GM12878 (cell line): ENCODE measurements at regions not wholly inside any gene's neighbourhood (a gene's known extent, or its start where the extent isn't known, plus 50 kb on each side); places are given as distances from the start of the nearest gene placed in this dataset.

Source experiments
- ATAC-seq: fragments of 200-7000 bp; cut with Tn5 transposase; 3 replicates; pipeline ENCODE4 v1.9.1; 2020; ENCODE audit warnings: mild to moderate bottlenecking, moderate library complexity
- BruUV-seq: library from RNA; stranded (reverse); fragments of 400-500 nt; replicated peaks from 2 replicates; lab custom pipeline; 2021; lab: Mats Ljungman, UMichigan
- CTCF ChIA-PET: fragments of 300-600 bp; sonication (Branson Sonifier 250); formaldehyde crosslinking; extraction: SDS; loops from one replicate; lab custom pipeline; 2021; ENCODE audit warnings: inconsistent platforms; lab: Yijun Ruan, JAX
- POLR2A ChIA-PET: fragments of 350-600 bp; formaldehyde crosslinking; extraction: SDS; loops from one replicate; lab custom pipeline; 2021; ENCODE audit warnings: inconsistent platforms; lab: Charles Lee
- RAD21 ChIA-PET: fragments of 300-600 bp; sonication (Branson Sonifier 250); formaldehyde crosslinking; loops from one replicate; lab custom pipeline; 2023; ENCODE audit warnings: antibody characterized with exemption; ENCODE audit not compliant: unreplicated experiment; lab: Charles Lee
- SMC1A ChIA-PET: fragments of 300-600 bp; sonication (Branson Sonifier 250); formaldehyde crosslinking; loops from one replicate; lab custom pipeline; 2023; ENCODE audit not compliant: unreplicated experiment, uncharacterized antibody; lab: Charles Lee
- DNase-seq: peaks from one replicate; pipeline ENCODE4 v3.0.0-alpha.2; 2011; ENCODE audit warnings: low read depth, low spot score
- FAIRE-seq: peaks from 3 replicates; lab custom pipeline; 2011; peaks lifted over from hg19 to GRCh38; lab: Jason Lieb, UNC
- H2AFZ ChIP-seq: 2 replicates; pipeline ENCODE4 v1.6.0; 2011; ENCODE audit warnings: low read depth, low read length, control low read depth; ENCODE audit not compliant: control insufficient read depth
- H3K27ac ChIP-seq: 2 replicates; pipeline ENCODE4 v1.5.1; 2011; ENCODE audit warnings: control low read depth; ENCODE audit not compliant: control insufficient read depth, insufficient read depth
- H3K27me3 ChIP-seq, 2 experiments: replicated peaks in 1 of 2; 2 replicates each; pipeline versions ENCODE4 v1.6.0 to v1.6.1; 2011; ENCODE audit warnings: low read length in 1 of 2; ENCODE audit not compliant: control insufficient read depth in 2 of 2, insufficient read depth in 2 of 2
- H3K36me3 ChIP-seq, 2 experiments: 2 replicates each; pipeline ENCODE4 v1.5.1; 2011; ENCODE audit warnings: low read length in 1 of 2; ENCODE audit not compliant: control insufficient read depth in 2 of 2, insufficient read depth in 2 of 2
- H3K4me1 ChIP-seq: 2 replicates; pipeline ENCODE4 v1.6.1; 2011; ENCODE audit warnings: mild to moderate bottlenecking, low read length, moderate library complexity, mixed read lengths; ENCODE audit not compliant: control insufficient read depth, insufficient read depth
- H3K4me2 ChIP-seq: 2 replicates; pipeline ENCODE4 v1.6.0; 2011; ENCODE audit warnings: control low read depth; ENCODE audit not compliant: control insufficient read depth, insufficient read depth
- H3K4me3 ChIP-seq: fragments of 200-600 bp; sonication (generic); 2 replicates; pipeline ENCODE4 v1.5.1; 2016
- H3K79me2 ChIP-seq: 2 replicates; pipeline ENCODE4 v1.6.0; 2011; ENCODE audit warnings: low read length; ENCODE audit not compliant: control insufficient read depth, insufficient read depth
- H3K9ac ChIP-seq: 2 replicates; pipeline ENCODE4 v1.8.0; 2011; ENCODE audit warnings: low read length, control low read depth, mixed read lengths; ENCODE audit not compliant: control insufficient read depth, insufficient read depth
- H3K9me3 ChIP-seq: replicated peaks from 3 replicates; pipeline ENCODE4 v1.5.1; 2011; ENCODE audit warnings: mild to moderate bottlenecking, low read length; ENCODE audit not compliant: control insufficient read depth, insufficient read depth
- H4K20me1 ChIP-seq: 2 replicates; pipeline ENCODE4 v1.6.0; 2011; ENCODE audit not compliant: control insufficient read depth, insufficient read depth
- ESRRA ChIP-seq: IDR thresholded peaks from 2 replicates; pipeline ENCODE4 v1.6.1; 2012; ENCODE audit warnings: mild to moderate bottlenecking, low read length, improper control_type of control experiment
- IRF4 ChIP-seq: IDR thresholded peaks from 2 replicates; pipeline ENCODE4 v1.6.1; 2011; ENCODE audit warnings: low read depth, low read length
- JUNB ChIP-seq: IDR thresholded peaks from 2 replicates; pipeline ENCODE4 v1.6.1; 2016; ENCODE audit warnings: antibody characterized with exemption, mild to moderate bottlenecking
- NR2C1 ChIP-seq: fragments of 450-650 bp; IDR thresholded peaks from 2 replicates; pipeline ENCODE4 v1.6.1; 2017; ENCODE audit warnings: antibody characterized with exemption, mild to moderate bottlenecking, moderate library complexity
- TARDBP ChIP-seq: IDR thresholded peaks from 2 replicates; pipeline ENCODE4 v1.6.1; 2016; ENCODE audit warnings: borderline replicate concordance
- ZZZ3 ChIP-seq: IDR thresholded peaks from 2 replicates; pipeline ENCODE4 v1.6.1; 2011; ENCODE audit warnings: low read depth; ENCODE audit not compliant: control insufficient read depth, insufficient read length
- WGBS: methylation state at CpG from one replicate; pipeline ENCODE4 v1.1.6; 2016; ENCODE audit warnings: low lambda C conversion rate; ENCODE audit not compliant: insufficient replicate concordance, insufficient coverage; ENCODE audit errors: missing lambda C conversion rate; 5-methylcytosine and 5-hydroxymethylcytosine counted together
- in situ Hi-C: fragments of 300-500 bp; cut with MboI; formaldehyde crosslinking; loops from 9 replicates; pipeline ENCODE4 v1.14.3; 2018; ENCODE audit warnings: mixed read lengths
- intact Hi-C: fragments of 100-400 bp; cut with micrococcal nuclease; formaldehyde crosslinking; loops from one replicate; pipeline ENCODE4 v1.14.2; 2022; ENCODE audit not compliant: unreplicated experiment
- TF ChIP-seq, protein P1 (sequence below): fragments of 450-650 bp; IDR thresholded peaks from 2 replicates; pipeline ENCODE4 v1.6.1; 2018; ENCODE audit warnings: borderline replicate concordance, mild to moderate bottlenecking; ENCODE audit not compliant: partially characterized antibody

GRCh38 chr12:93176165-93176564 is 201.6 kb upstream of the NUDT4 start:
- intact Hi-C loops, result no loop called here
- 4% methylated on average over 1 of the region's 1 CpG for WGBS
- TF ChIP-seq ZZZ3, result no peak
- TF ChIP-seq NR2C1, result no peak
- TF ChIP-seq IRF4, result no peak
- TF ChIP-seq, protein P1, sequence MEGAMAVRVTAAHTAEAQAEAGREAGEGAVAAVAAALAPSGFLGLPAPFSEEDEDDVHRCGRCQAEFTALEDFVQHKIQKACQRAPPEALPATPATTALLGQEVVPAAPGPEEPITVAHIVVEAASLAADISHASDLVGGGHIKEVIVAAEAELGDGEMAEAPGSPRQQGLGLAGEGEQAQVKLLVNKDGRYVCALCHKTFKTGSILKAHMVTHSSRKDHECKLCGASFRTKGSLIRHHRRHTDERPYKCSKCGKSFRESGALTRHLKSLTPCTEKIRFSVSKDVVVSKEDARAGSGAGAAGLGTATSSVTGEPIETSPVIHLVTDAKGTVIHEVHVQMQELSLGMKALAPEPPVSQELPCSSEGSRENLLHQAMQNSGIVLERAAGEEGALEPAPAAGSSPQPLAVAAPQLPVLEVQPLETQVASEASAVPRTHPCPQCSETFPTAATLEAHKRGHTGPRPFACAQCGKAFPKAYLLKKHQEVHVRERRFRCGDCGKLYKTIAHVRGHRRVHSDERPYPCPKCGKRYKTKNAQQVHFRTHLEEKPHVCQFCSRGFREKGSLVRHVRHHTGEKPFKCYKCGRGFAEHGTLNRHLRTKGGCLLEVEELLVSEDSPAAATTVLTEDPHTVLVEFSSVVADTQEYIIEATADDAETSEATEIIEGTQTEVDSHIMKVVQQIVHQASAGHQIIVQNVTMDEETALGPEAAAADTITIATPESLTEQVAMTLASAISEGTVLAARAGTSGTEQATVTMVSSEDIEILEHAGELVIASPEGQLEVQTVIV, result no peak
- peak; percentile 36; the same call in 1 of the 2 replicates for TF ChIP-seq JUNB
- TF ChIP-seq ESRRA, result no peak
- no peak for TF ChIP-seq TARDBP
- TF ChIP-seq, all 136 proteins: peak for 1
- no peak; the same call in 2 of the 3 replicates for ATAC-seq
- H3K36me3 ChIP-seq, result no peaks in the 10 kb centered on the region
- H3K4me1 ChIP-seq, result peaks cover 15% of the 10 kb centered on the region
- ChIA-PET CTCF (interaction anchor here (0.7 to 1.2 kb wide), 4 partner anchors 9 to 392 kb away, joined by 3 read pairs; no protein-coding TSS in a partner anchor), RAD21 (interaction anchor here (0.8 to 3.3 kb wide), 3 partner anchors 9 to 78 kb away, joined by 3 to 10 read pairs (median 8); no protein-coding TSS in a partner anchor), SMC1A (interaction anchor here (0.7 to 1.8 kb wide), 10 partner anchors 8 to 482 kb away, joined by 3 to 10 read pairs (median 4); no protein-coding TSS in a partner anchor), POLR2A (interaction anchor here (0.7 kb wide), 1 partner anchor 107 kb away, joined by 3 read pairs; no protein-coding TSS in a partner anchor)
- no peak for FAIRE-seq
- peak overlapping the region; percentile 62 for H2AFZ ChIP-seq
- no peak for DNase-seq
- no peaks in the 10 kb centered on the region for H3K79me2 ChIP-seq
- no peaks in the 10 kb centered on the region for H4K20me1 ChIP-seq
- peak overlapping the region; percentile 38; the same call in 1 of the 2 replicates for H3K4me2 ChIP-seq
- in situ Hi-C loops, result no loop called here
- H3K27ac ChIP-seq, result peak overlapping the region; percentile 39
- BruUV-seq, result no TSS peak
- no peak overlapping the region for H3K9ac ChIP-seq
- no peaks in the 10 kb centered on the region; the same call in 2 of the 3 replicates for H3K9me3 ChIP-seq
- no peak overlapping the region for H3K4me3 ChIP-seq
- H3K27me3 ChIP-seq, result no peaks in the 10 kb centered on the region
